H9 (cell line): ENCODE measurements at regions not wholly inside any gene's neighbourhood (a gene's known extent, or its start where the extent isn't known, plus 50 kb on each side); places are given as distances from the start of the nearest gene placed in this dataset.

ENCODE experiments used
- DNase-seq: peaks from one replicate; pipeline ENCODE4 v3.0.0-alpha.2; 2017
- H2AFZ ChIP-seq: one replicate; pipeline ENCODE4 v1.6.1; 2013; ENCODE audit warnings: mild to moderate bottlenecking, low read length, control low read depth, moderate library complexity
- H2AK5ac ChIP-seq: 2 replicates; pipeline ENCODE4 v1.6.1; 2013; ENCODE audit warnings: low read length, control low read depth, mixed read lengths; ENCODE audit not compliant: insufficient read length
- H2BK120ac ChIP-seq: one replicate; pipeline ENCODE4 v1.6.1; 2013; ENCODE audit warnings: low read depth, mild to moderate bottlenecking, low read length, control low read depth, inconsistent platforms; ENCODE audit not compliant: poor library complexity, severe bottlenecking
- H2BK12ac ChIP-seq: 2 replicates; pipeline ENCODE4 v1.6.1; 2013; ENCODE audit warnings: low read length, control low read depth, mixed read lengths, low read depth; ENCODE audit not compliant: insufficient read length
- H2BK15ac ChIP-seq: 2 replicates; pipeline ENCODE4 v1.6.1; 2013; ENCODE audit warnings: low read depth, low read length, control low read depth
- H2BK20ac ChIP-seq: one replicate; pipeline ENCODE4 v1.6.1; 2013; ENCODE audit warnings: low read depth, mild to moderate bottlenecking, low read length, control low read depth, inconsistent platforms; ENCODE audit not compliant: poor library complexity, severe bottlenecking
- H2BK5ac ChIP-seq: 2 replicates; pipeline ENCODE4 v1.6.1; 2013; ENCODE audit warnings: low read length, control low read depth, mixed read lengths; ENCODE audit not compliant: insufficient read length
- H3K14ac ChIP-seq: 2 replicates; pipeline ENCODE4 v1.6.1; 2013; ENCODE audit warnings: low read length, control low read depth; ENCODE audit not compliant: insufficient read depth
- H3K18ac ChIP-seq: 2 replicates; pipeline ENCODE4 v1.6.1; 2013; ENCODE audit warnings: low read depth, mild to moderate bottlenecking, mixed read lengths, low read length, control low read depth; ENCODE audit not compliant: insufficient read length
- H3K23ac ChIP-seq: 2 replicates; pipeline ENCODE4 v1.6.1; 2013; ENCODE audit warnings: low read length, control low read depth, mixed read lengths, low read depth; ENCODE audit not compliant: insufficient read length
- H3K23me2 ChIP-seq: 2 replicates; pipeline ENCODE4 v1.6.1; 2013; ENCODE audit warnings: low read depth, mild to moderate bottlenecking, mixed read lengths, low read length, control low read depth; ENCODE audit not compliant: insufficient read length, poor library complexity, severe bottlenecking
- H3K27ac ChIP-seq: 2 replicates; pipeline ENCODE4 v1.5.1; 2013; ENCODE audit warnings: low read length, control low read depth, mixed read lengths, low read depth; ENCODE audit not compliant: insufficient read length
- H3K27me3 ChIP-seq: 2 replicates; pipeline ENCODE4 v1.6.1; 2013; ENCODE audit warnings: low read length, control low read depth, inconsistent platforms; ENCODE audit not compliant: insufficient read depth
- H3K4ac ChIP-seq: 2 replicates; pipeline ENCODE4 v1.6.1; 2013; ENCODE audit warnings: low read depth, mild to moderate bottlenecking, control low read depth, inconsistent platforms, low read length, moderate library complexity
- H3K4me1 ChIP-seq: 2 replicates; pipeline ENCODE4 v1.6.1; 2013; ENCODE audit warnings: low read length, control low read depth, inconsistent platforms; ENCODE audit not compliant: insufficient read depth
- H3K4me2 ChIP-seq: 2 replicates; pipeline ENCODE4 v1.6.1; 2013; ENCODE audit warnings: low read length, control low read depth, mixed read lengths; ENCODE audit not compliant: insufficient read length, insufficient read depth
- H3K56ac ChIP-seq: 2 replicates; pipeline ENCODE4 v1.6.1; 2013; ENCODE audit warnings: low read depth, mild to moderate bottlenecking, mixed read lengths, low read length, control low read depth; ENCODE audit not compliant: insufficient read length
- H3K79me1 ChIP-seq: 2 replicates; pipeline ENCODE4 v1.6.1; 2013; ENCODE audit warnings: low read depth, mild to moderate bottlenecking, moderate library complexity, low read length, control low read depth, inconsistent platforms; ENCODE audit not compliant: insufficient read depth, poor library complexity, severe bottlenecking
- H3K79me2 ChIP-seq: 2 replicates; pipeline ENCODE4 v1.6.1; 2013; ENCODE audit warnings: low read length, control low read depth, inconsistent platforms; ENCODE audit not compliant: insufficient read depth
- H3K9ac ChIP-seq: 2 replicates; pipeline ENCODE4 v1.6.1; 2013; ENCODE audit warnings: low read length, control low read depth, mixed read lengths; ENCODE audit not compliant: insufficient read length; ENCODE audit errors: extremely low read depth
- H3K9me3 ChIP-seq: one replicate; pipeline ENCODE4 v1.6.1; 2013; ENCODE audit warnings: low read depth, low read length, inconsistent platforms; ENCODE audit not compliant: control insufficient read depth
- H3T11ph ChIP-seq: one replicate; pipeline ENCODE4 v1.6.1; 2013; ENCODE audit warnings: mild to moderate bottlenecking, low read length, control low read depth, inconsistent platforms
- H4K20me1 ChIP-seq: one replicate; pipeline ENCODE4 v1.6.1; 2013; ENCODE audit not compliant: control insufficient read depth, insufficient read length, insufficient read depth
- H4K5ac ChIP-seq: 2 replicates; pipeline ENCODE4 v1.6.1; 2013; ENCODE audit warnings: low read depth, mild to moderate bottlenecking, mixed read lengths, low read length, control low read depth; ENCODE audit not compliant: insufficient read length
- H4K8ac ChIP-seq: replicated peaks from 2 replicates; pipeline ENCODE4 v1.6.1; 2013; ENCODE audit warnings: low read length, control low read depth, mixed read lengths, low read depth; ENCODE audit not compliant: insufficient read length
- H4K91ac ChIP-seq: 2 replicates; pipeline ENCODE4 v1.6.1; 2013; ENCODE audit warnings: low read depth, mild to moderate bottlenecking, moderate library complexity, mixed read lengths, low read length, control low read depth; ENCODE audit not compliant: insufficient read length
- H3K27ac Mint-ChIP-seq, 3 experiments: 2 replicates in 2 of 3; 3 replicates in 1 of 3; pipeline ENCODE4 v1.8.0; 2020 to 2021; ENCODE audit warnings: mixed read lengths in 3 of 3, mild to moderate bottlenecking in 1 of 3, moderate library complexity in 1 of 3
- H3K27me3 Mint-ChIP-seq: 2 replicates; pipeline ENCODE4 v1.8.0; 2021; ENCODE audit warnings: low read depth, mild to moderate bottlenecking, moderate library complexity, mixed read lengths
- H3K36me3 Mint-ChIP-seq, 3 experiments: 2 replicates in 2 of 3; 3 replicates in 1 of 3; pipeline ENCODE4 v1.8.0; 2020 to 2021; ENCODE audit warnings: low read depth in 3 of 3, mixed read lengths in 3 of 3; ENCODE audit not compliant: insufficient read depth in 1 of 3
- H3K4me1 Mint-ChIP-seq, 2 experiments: 2 replicates each; pipeline ENCODE4 v1.8.0; 2020; ENCODE audit warnings: mixed read lengths in 2 of 2
- H3K4me3 Mint-ChIP-seq, 2 experiments: 2 replicates in 1 of 2; 3 replicates in 1 of 2; pipeline ENCODE4 v1.8.0; 2020 to 2021; ENCODE audit warnings: mild to moderate bottlenecking in 2 of 2, mixed read lengths in 2 of 2, moderate library complexity in 1 of 2
- H3K9me3 Mint-ChIP-seq, 2 experiments: 2 replicates in 1 of 2; 3 replicates in 1 of 2; pipeline ENCODE4 v1.8.0; 2020; ENCODE audit warnings: mild to moderate bottlenecking in 2 of 2, mixed read lengths in 2 of 2, moderate library complexity in 1 of 2
- CTCF ChIP-seq: fragments of 200-600 bp; sonication (generic); conservative IDR thresholded peaks from 3 replicates; pipeline ENCODE4 v1.8.0; 2021; ENCODE audit warnings: antibody characterized with exemption, mild to moderate bottlenecking
- whole genome bisulfite sequencing: extraction: QIAGEN DNeasy Blood & Tissue Kit; methylation state at CpG from one replicate; pipeline ENCODE4 v1.1.7; 2013; ENCODE audit warnings: missing lambda C conversion rate, low lambda C conversion rate, mixed read lengths; ENCODE audit not compliant: insufficient read length; ENCODE audit errors: extremely low coverage; 5-methylcytosine and 5-hydroxymethylcytosine counted together

- peaks cover 34 to 38% of the 10 kb centered on the region in 2 experiments for H3K4me1 Mint-ChIP-seq
- H3K4me3 Mint-ChIP-seq: no peak overlapping the region
Observed at GRCh38 chr15:69823223-69823907, 274.4 kb downstream of the TLE3 start.

More at GRCh38 chr15:69823223-69823907, 274.4 kb downstream of the TLE3 start:
- Histone ChIP-seq H2BK20ac (no peak overlapping the region), H3K79me2 (no peaks in the 10 kb centered on the region), H4K91ac (no peak overlapping the region), H3K9me3 (no peaks in the 10 kb centered on the region), H2AK5ac (no peak overlapping the region), H3K4me1 (peaks cover 6% of the 10 kb centered on the region; the same call in 1 of the 2 replicates), H3K23me2 (no peaks in the 10 kb centered on the region), H3K14ac (no peak overlapping the region), H3T11ph (no peak overlapping the region), H3K56ac (no peak overlapping the region), H3K79me1 (no peaks in the 10 kb centered on the region), H4K5ac (no peak overlapping the region), H4K20me1 (no peaks in the 10 kb centered on the region), H3K23ac (no peak overlapping the region), H2BK15ac (no peak overlapping the region), H3K27me3 (no peaks in the 10 kb centered on the region), H2BK120ac (no peak overlapping the region), H3K18ac (no peak overlapping the region), H2BK12ac (no peak overlapping the region), H2AFZ (no peak overlapping the region), H3K4ac (no peak overlapping the region), H2BK5ac (no peak overlapping the region), H3K27ac (no peak overlapping the region), H4K8ac (no peak overlapping the region), H3K9ac (no peak overlapping the region), H3K4me2 (no peak overlapping the region)
- Mint-ChIP-seq H3K27me3 (peaks cover 39% of the 10 kb centered on the region), H3K9me3 (no peaks in the 10 kb centered on the region; a peak in 2 of 5 replicates), H3K27ac (peak overlapping the region in 1 of 3 experiments; percentile 23; a peak in 1 of 7 replicates), H3K36me3 (no peaks in the 10 kb centered on the region; a peak in 2 of 7 replicates)
- no peak for DNase-seq
- WGBS: no CpG with 5 or more reads among the region's 8 CpGs
- TF ChIP-seq CTCF: no peak
